ENCODE measurements at regions not wholly inside any gene's neighbourhood (a gene's known extent, or its start where the extent isn't known, plus 50 kb on each side); places are given as distances from the start of the nearest gene placed in this dataset.

GRCh38 chr4:181468451-181468850 is 774.8 kb upstream of the TENM3 start:
- no peak for DNase-seq (ENCODE audit: low spot score in 2 of 2)
- Histone ChIP-seq H3K4me1 (no peaks in the 10 kb centered on the region), H3K27ac (no peak overlapping the region), H3K9me3 (no peaks in the 10 kb centered on the region), H3K4me3 (no peak overlapping the region), H3K36me3 (no peaks in the 10 kb centered on the region), H3K27me3 (no peaks in the 10 kb centered on the region)
- 85% methylated on average over 6 of the region's 6 CpGs for WGBS
- no peak for TF ChIP-seq POLR2A (IDR thresholded peaks at IDR 0.05)
- TF ChIP-seq POLR2AphosphoS5 (IDR thresholded peaks at IDR 0.05): no peak
- no peak for TF ChIP-seq CTCF (IDR thresholded peaks at IDR 0.05)
- no peak for TF ChIP-seq EP300 (IDR thresholded peaks at IDR 0.05)

- H3K27me3 ChIP-seq: no peaks in the 10 kb centered on the region
- H3K36me3 ChIP-seq: no peaks in the 10 kb centered on the region
- H3K4me3 ChIP-seq: no peak overlapping the region
- H3K27ac ChIP-seq: no peak overlapping the region
- DNase-seq (ENCODE audit: low spot score in 2 of 2): no peak
- no peaks in the 10 kb centered on the region for H3K9me3 ChIP-seq
- no peak for TF ChIP-seq EP300 (IDR thresholded peaks at IDR 0.05)
- 59% methylated on average over 5 of the region's 5 CpGs for WGBS
- H3K4me1 ChIP-seq: no peaks in the 10 kb centered on the region
These were observed 772.9 kb upstream of the TENM3 start for GRCh38 chr4:181470306-181470705.

GRCh38 chr4:181475359-181475758 is 767.8 kb upstream of the TENM3 start:
- WGBS: 69% methylated on average over 3 of the region's 3 CpGs
- no peaks in the 10 kb centered on the region for H3K4me1 ChIP-seq

GRCh38 chr4:181475781-181476507 is 767.3 kb upstream of the TENM3 start:
- H3K27ac ChIP-seq: no peak overlapping the region
- TF ChIP-seq EP300 (IDR thresholded peaks at IDR 0.05) (no peak), POLR2A (IDR thresholded peaks at IDR 0.05) (no peak), CTCF (IDR thresholded peaks at IDR 0.05) (no peak), POLR2AphosphoS5 (IDR thresholded peaks at IDR 0.05) (no peak)
- H3K4me3 ChIP-seq: no peak overlapping the region
- no peaks in the 10 kb centered on the region for H3K9me3 ChIP-seq
- no peaks in the 10 kb centered on the region for H3K4me1 ChIP-seq
- H3K36me3 ChIP-seq: no peaks in the 10 kb centered on the region
- DNase-seq (ENCODE audit: low spot score in 2 of 2): no peak
- WGBS: 46% methylated on average over 14 of the region's 14 CpGs
- no peaks in the 10 kb centered on the region for H3K27me3 ChIP-seq

More at GRCh38 chr4:181475359-181475758, 767.8 kb upstream of the TENM3 start:
- Histone ChIP-seq H3K27ac (no peak overlapping the region), H3K9me3 (no peaks in the 10 kb centered on the region), H3K36me3 (no peaks in the 10 kb centered on the region), H3K4me3 (no peak overlapping the region), H3K27me3 (no peaks in the 10 kb centered on the region)
- no peak for DNase-seq (ENCODE audit: low spot score in 2 of 2)
- TF ChIP-seq POLR2A (IDR thresholded peaks at IDR 0.05) (no peak), POLR2AphosphoS5 (IDR thresholded peaks at IDR 0.05) (no peak), EP300 (IDR thresholded peaks at IDR 0.05) (no peak), CTCF (IDR thresholded peaks at IDR 0.05) (no peak)

GRCh38 chr4:181476508-181476890 is 766.7 kb upstream of the TENM3 start:
- WGBS: 42% methylated on average over 2 of the region's 2 CpGs

More at GRCh38 chr4:181476508-181476890, 766.7 kb upstream of the TENM3 start:
- Histone ChIP-seq H3K36me3 (no peaks in the 10 kb centered on the region), H3K9me3 (no peaks in the 10 kb centered on the region), H3K4me1 (no peaks in the 10 kb centered on the region), H3K4me3 (no peak overlapping the region), H3K27ac (no peak overlapping the region), H3K27me3 (no peaks in the 10 kb centered on the region)
- DNase-seq (ENCODE audit: low spot score in 2 of 2): no peak
- TF ChIP-seq CTCF (IDR thresholded peaks at IDR 0.05) (no peak), EP300 (IDR thresholded peaks at IDR 0.05) (no peak), POLR2AphosphoS5 (IDR thresholded peaks at IDR 0.05) (no peak), POLR2A (IDR thresholded peaks at IDR 0.05) (no peak)
